HepG2 (cell line): ENCODE measurements at regions not wholly inside any gene's neighbourhood (a gene's known extent, or its start where the extent isn't known, plus 50 kb on each side); places are given as distances from the start of the nearest gene placed in this dataset.

Source experiments
- BRCA1 ChIP-seq: sonication (generic); formaldehyde crosslinking; IDR thresholded peaks from 2 replicates; pipeline ENCODE4 v1.4.0; 2020; ENCODE audit warnings: missing genetic modification reagents
- BRF2 ChIP-seq: sonication (generic); formaldehyde crosslinking; IDR thresholded peaks from 2 replicates; pipeline ENCODE4 v1.8.1; 2022; ENCODE audit warnings: mild to moderate bottlenecking, missing genetic modification reagents
- ETV5 ChIP-seq: IDR thresholded peaks from 2 replicates; pipeline ENCODE4 v1.6.1; 2018; ENCODE audit warnings: missing biosample characterization, missing genetic modification reagents, inconsistent platforms, borderline replicate concordance
- ETV6 ChIP-seq: sonication (generic); formaldehyde crosslinking; conservative IDR thresholded peaks from 2 replicates; pipeline ENCODE4 v1.4.0; 2020; ENCODE audit warnings: missing genetic modification reagents
- GLMP ChIP-seq: sonication (generic); formaldehyde crosslinking; IDR thresholded peaks from 2 replicates; pipeline ENCODE4 v1.9.0; 2021; ENCODE audit warnings: missing genetic modification reagents, mild to moderate bottlenecking, borderline replicate concordance
- GTF2F1 ChIP-seq: fragments of 150-350 bp; IDR thresholded peaks from 2 replicates; pipeline ENCODE4 v1.6.1; 2014; ENCODE audit warnings: low read length
- HBP1 ChIP-seq: IDR thresholded peaks from 2 replicates; pipeline ENCODE4 v1.6.1; 2016; ENCODE audit warnings: low read depth, control low read depth
- HNRNPUL1 ChIP-seq: fragments of 200-400 bp; formaldehyde crosslinking; IDR thresholded peaks from 2 replicates; pipeline ENCODE4 v1.6.1; 2017; ENCODE audit warnings: low read depth, mild to moderate bottlenecking, low read length, moderate library complexity
- MAX ChIP-seq: IDR thresholded peaks from 2 replicates; pipeline ENCODE4 v1.6.1; 2012; ENCODE audit warnings: inconsistent platforms
- RXRA ChIP-seq: sonication (generic); formaldehyde crosslinking; IDR thresholded peaks from 2 replicates; pipeline ENCODE4 v1.5.1; 2020; ENCODE audit warnings: missing genetic modification reagents
- USF2 ChIP-seq, 2 experiments: sonication (generic) in 1 of 2; formaldehyde crosslinking in 1 of 2; IDR thresholded peaks; 2 replicates each; pipeline versions ENCODE4 v1.5.1 to v1.6.1; 2011 to 2020; ENCODE audit warnings: borderline replicate concordance in 1 of 2, low read depth in 1 of 2, low read length in 1 of 2, mild to moderate bottlenecking in 1 of 2, missing genetic modification reagents in 1 of 2, moderate library complexity in 1 of 2
- ZFP62 ChIP-seq: sonication (generic); formaldehyde crosslinking; IDR thresholded peaks from 2 replicates; pipeline ENCODE4 v1.4.0; 2020; ENCODE audit warnings: missing genetic modification reagents
- ZNF124 ChIP-seq: sonication (generic); formaldehyde crosslinking; IDR thresholded peaks from 2 replicates; pipeline ENCODE4 v1.4.0; 2020; ENCODE audit warnings: missing genetic modification reagents

- no peak for TF ChIP-seq USF2 (IDR thresholded peaks at IDR 0.05; ENCODE audit: low read depth, low read length)
- TF ChIP-seq USF2 (CRISPR knock-in tag; IDR thresholded peaks at IDR 0.05; ENCODE audit: borderline replicate concordance): no peak
- TF ChIP-seq ZFP62: no peak
- no peak for TF ChIP-seq ETV6
- no peak for TF ChIP-seq ETV5
- no peak for TF ChIP-seq BRF2 (CRISPR knock-in tag)
- TF ChIP-seq GTF2F1: no peak
- TF ChIP-seq HBP1 (CRISPR knock-in tag): no peak
- no peak for TF ChIP-seq HNRNPUL1
- TF ChIP-seq BRCA1 (CRISPR knock-in tag): no peak
- no peak for TF ChIP-seq MAX
- TF ChIP-seq ZNF124: no peak
- no peak for TF ChIP-seq GLMP (CRISPR knock-in tag)
- TF ChIP-seq RXRA (CRISPR knock-in tag): no peak
These were observed 571.4 kb upstream of the IGFBP3 start for GRCh38 chr7:46492466-46492865.
